ENCODE measurements at regions not wholly inside any gene's neighbourhood (a gene's known extent, or its start where the extent isn't known, plus 50 kb on each side); places are given as distances from the start of the nearest gene placed in this dataset.
"Not testable (repeated sequence)": the region's sequence is repeated elsewhere in the genome, so short reads cannot be mapped to it uniquely, and the experiment has no call there.

GRCh38 chr18:66440433-66440832 lies 163.5 kb downstream of the CDH19 start:
- DNase-seq (ENCODE audit: low spot score), result no peak

GRCh38 chr18:66439670-66440069 lies 164.2 kb downstream of the CDH19 start:
- no peak for DNase-seq (ENCODE audit: low spot score)

- no peak for DNase-seq (ENCODE audit: low spot score)
Observed at GRCh38 chr18:66438711-66439536, 165.0 kb downstream of the CDH19 start.

- DNase-seq (ENCODE audit: low spot score), result no peak
Observed at GRCh38 chr18:66432636-66433035, 171.3 kb downstream of the CDH19 start.

- DNase-seq (ENCODE audit: low spot score), result no peak
Observed at GRCh38 chr18:66428795-66429194, 175.1 kb downstream of the CDH19 start.

GRCh38 chr18:66419400-66419799 lies 184.5 kb downstream of the CDH19 start:
- no peak for DNase-seq (ENCODE audit: low spot score)

GRCh38 chr18:66410692-66411091 lies 193.2 kb downstream of the CDH19 start:
- no peak for DNase-seq (ENCODE audit: low spot score)

- DNase-seq (ENCODE audit: low spot score), result no peak
Observed at GRCh38 chr18:66395671-66396218, 208.1 kb downstream of the CDH19 start.

- no peak for DNase-seq (ENCODE audit: low spot score)
Observed at GRCh38 chr18:66393463-66393862, 210.4 kb downstream of the CDH19 start.

- DNase-seq (ENCODE audit: low spot score), result no peak
Observed at GRCh38 chr18:66377291-66377690, 226.6 kb downstream of the CDH19 start.

GRCh38 chr18:66375391-66375790 lies 228.5 kb downstream of the CDH19 start:
- not testable (repeated sequence) for DNase-seq (ENCODE audit: low spot score)

- no peak for DNase-seq (ENCODE audit: low spot score)
Observed at GRCh38 chr18:66346833-66347588, 256.9 kb downstream of the CDH19 start.

- DNase-seq (ENCODE audit: low spot score), result no peak
Observed at GRCh38 chr18:66344227-66344626, 259.7 kb downstream of the CDH19 start.

GRCh38 chr18:66342577-66342976 lies 261.3 kb downstream of the CDH19 start:
- no peak for DNase-seq (ENCODE audit: low spot score)

- no peak for DNase-seq (ENCODE audit: low spot score)
Observed at GRCh38 chr18:66334534-66334933, 269.4 kb downstream of the CDH19 start.

GRCh38 chr18:66329716-66330115 lies 274.2 kb downstream of the CDH19 start:
- no peak for DNase-seq (ENCODE audit: low spot score)

GRCh38 chr18:66328296-66328878 lies 275.5 kb downstream of the CDH19 start:
- no peak for DNase-seq (ENCODE audit: low spot score)

- no peak for DNase-seq (ENCODE audit: low spot score)
Observed at GRCh38 chr18:66325251-66325650, 278.6 kb downstream of the CDH19 start.

GRCh38 chr18:66324616-66325015 lies 279.3 kb downstream of the CDH19 start:
- no peak for DNase-seq (ENCODE audit: low spot score)

GRCh38 chr18:66317243-66318090 lies 286.4 kb downstream of the CDH19 start:
- no peak for DNase-seq (ENCODE audit: low spot score)

- no peak for DNase-seq (ENCODE audit: low spot score)
Observed at GRCh38 chr18:66316701-66317100, 287.2 kb downstream of the CDH19 start.

GRCh38 chr18:66300141-66300540 lies 303.7 kb downstream of the CDH19 start:
- no peak for DNase-seq (ENCODE audit: low spot score)

Measured in A172 (cell line).